ENCODE measurements at regions not wholly inside any gene's neighbourhood (a gene's known extent, or its start where the extent isn't known, plus 50 kb on each side); places are given as distances from the start of the nearest gene placed in this dataset.

DNA sequence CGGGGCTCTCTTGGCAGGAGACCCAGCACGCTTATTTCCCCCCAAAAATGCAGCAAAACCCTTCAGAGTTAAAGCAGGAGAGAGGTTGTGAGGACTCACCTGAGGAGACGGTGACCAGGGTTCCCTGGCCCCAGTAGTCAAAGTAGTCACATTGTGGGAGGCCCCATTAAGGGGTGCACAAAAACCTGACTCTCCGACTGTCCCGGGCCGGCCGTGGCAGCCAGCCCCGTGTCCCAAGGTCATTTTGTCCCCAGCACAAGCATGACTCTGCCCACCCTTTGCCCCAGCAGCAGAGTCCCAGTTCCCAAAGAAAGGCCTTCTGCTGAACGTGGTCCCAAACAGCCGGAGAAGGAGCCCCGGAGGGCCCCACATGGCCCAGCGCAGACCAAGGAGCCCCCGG lies 337.7 kb downstream of the TMEM121 start:
- TF ChIP-seq POLR2A (IDR thresholded peaks at IDR 0.05) (no peak), EP300 (IDR thresholded peaks at IDR 0.05) (no peak), POLR2AphosphoS5 (IDR thresholded peaks at IDR 0.05) (no peak)
- TF ChIP-seq, protein P1, sequence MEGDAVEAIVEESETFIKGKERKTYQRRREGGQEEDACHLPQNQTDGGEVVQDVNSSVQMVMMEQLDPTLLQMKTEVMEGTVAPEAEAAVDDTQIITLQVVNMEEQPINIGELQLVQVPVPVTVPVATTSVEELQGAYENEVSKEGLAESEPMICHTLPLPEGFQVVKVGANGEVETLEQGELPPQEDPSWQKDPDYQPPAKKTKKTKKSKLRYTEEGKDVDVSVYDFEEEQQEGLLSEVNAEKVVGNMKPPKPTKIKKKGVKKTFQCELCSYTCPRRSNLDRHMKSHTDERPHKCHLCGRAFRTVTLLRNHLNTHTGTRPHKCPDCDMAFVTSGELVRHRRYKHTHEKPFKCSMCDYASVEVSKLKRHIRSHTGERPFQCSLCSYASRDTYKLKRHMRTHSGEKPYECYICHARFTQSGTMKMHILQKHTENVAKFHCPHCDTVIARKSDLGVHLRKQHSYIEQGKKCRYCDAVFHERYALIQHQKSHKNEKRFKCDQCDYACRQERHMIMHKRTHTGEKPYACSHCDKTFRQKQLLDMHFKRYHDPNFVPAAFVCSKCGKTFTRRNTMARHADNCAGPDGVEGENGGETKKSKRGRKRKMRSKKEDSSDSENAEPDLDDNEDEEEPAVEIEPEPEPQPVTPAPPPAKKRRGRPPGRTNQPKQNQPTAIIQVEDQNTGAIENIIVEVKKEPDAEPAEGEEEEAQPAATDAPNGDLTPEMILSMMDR (IDR thresholded peaks at IDR 0.05): no peak
